GM21381 (cell line): ENCODE measurements at regions not wholly inside any gene's neighbourhood (a gene's known extent, or its start where the extent isn't known, plus 50 kb on each side); places are given as distances from the start of the nearest gene placed in this dataset.

Source experiments
- ATAC-seq: cut with Tn5 transposase; IDR thresholded peaks from one replicate; pipeline ENCODE4 v1.9.1; 2021; ENCODE audit warnings: mild to moderate bottlenecking, moderate library complexity; ENCODE audit not compliant: unreplicated experiment

DNA sequence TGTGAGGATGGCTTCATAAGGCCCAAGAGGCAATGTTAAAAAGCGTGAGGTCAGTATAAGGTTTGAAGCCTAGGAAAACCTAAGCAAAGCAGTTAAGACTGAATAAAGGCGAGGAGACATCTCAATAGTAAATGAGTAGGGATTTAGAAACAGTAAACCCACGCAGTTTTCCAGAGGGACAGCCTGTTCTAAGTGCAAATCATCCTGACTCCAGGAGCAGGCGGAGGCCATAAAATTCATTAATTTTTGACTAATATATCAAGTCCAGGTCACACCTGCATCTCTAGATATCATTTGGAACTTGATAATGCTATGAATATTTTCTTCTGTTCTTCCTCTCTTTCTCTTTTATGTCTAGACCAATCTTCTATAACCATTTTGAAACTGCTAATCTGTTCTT is 597.0 kb upstream of the RGS18 start:
- ATAC-seq: no peak

DNA sequence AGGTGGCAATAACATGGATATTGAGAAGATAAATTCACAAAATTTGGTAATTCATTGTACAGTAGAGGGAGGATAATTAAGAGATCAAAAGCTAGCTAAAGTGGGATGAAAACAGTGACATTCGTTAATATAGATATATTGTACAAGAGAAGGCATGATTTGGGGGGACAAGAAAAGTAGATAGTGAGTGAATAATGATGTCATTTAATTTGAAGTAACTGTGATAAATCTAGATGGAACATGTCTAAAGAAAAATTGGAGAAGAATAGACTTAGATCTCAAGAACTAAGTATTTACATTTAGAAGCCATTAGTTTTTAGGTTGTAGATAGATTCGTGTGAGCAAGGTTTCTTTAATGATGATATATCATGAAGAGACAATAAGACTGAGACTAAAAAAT is 594.0 kb upstream of the RGS18 start:
- ATAC-seq: no peak

DNA sequence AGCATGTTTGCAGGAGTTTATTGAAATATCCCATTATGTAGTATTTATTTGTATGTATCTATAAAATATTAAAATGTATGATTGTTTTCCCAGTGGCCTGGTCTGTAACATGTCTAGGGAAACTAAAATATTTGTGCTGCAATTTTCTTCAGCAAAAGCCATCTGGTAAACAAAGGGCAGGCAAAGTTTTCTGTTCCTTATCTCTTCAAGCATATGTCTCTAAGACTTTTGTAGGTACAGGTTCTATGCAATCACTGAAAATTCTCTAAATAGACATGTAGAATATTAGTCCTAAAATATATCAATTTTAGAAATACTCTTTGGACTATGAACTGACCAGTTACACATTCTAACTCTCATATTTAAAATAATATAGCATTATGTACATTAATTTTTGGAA is 585.8 kb upstream of the RGS18 start:
- ATAC-seq: no peak

DNA sequence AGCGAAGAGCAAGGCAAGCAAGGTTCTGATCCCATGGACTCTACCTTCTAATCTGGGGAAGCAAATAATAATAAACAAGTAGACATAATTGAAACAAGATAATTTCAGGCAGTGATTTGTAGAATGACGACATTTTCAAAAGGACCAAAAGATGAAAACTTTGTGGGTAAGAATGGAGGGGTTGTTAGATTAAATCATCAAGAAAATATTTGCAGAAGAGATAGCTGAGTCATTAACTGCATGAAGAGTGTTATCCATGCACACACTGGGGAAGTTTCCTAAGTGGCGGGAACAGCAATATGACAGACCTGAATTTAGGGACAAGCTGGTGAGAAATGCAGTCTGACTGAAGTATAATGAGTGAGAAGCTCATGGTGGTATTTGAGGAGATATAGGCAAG is 583.1 kb upstream of the RGS18 start:
- ATAC-seq: no peak

DNA sequence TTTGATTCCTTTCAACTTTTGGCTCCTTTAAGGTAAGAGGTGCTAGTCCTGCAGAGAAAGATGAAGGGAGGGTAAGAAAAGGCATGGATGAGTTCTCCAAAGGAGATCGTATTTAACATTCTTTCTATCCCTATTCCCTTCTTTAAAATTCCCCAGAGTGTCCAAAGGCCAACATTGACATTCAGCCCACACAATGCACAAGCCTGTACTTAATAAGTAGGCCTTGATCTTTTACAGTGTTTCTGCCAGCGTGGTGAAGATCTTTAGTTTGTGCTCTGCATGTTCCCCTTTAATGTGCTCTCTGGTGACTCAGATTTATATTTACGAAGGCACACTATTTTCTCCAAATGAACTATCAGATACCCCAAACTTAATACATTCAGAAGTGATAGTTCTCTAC is 582.5 kb upstream of the RGS18 start:
- ATAC-seq: no peak

DNA sequence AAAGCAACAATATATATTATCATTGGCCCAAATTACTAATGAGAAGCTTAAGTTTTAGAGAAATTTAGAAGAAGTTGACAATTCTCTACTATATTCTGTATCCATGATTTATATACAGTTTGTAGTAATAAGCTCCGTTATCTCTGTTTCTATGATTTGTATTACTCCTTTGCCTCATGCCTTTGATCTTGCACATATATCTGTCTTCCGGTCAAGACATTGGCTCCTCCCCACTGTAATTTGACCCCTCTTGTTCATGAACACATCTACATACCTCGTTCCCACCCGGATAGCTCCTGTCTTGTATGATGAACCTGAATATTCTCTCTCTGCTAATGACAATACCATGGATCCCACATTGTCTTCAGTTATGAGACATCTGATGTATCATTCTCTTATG is 581.0 kb upstream of the RGS18 start:
- ATAC-seq: no peak

DNA sequence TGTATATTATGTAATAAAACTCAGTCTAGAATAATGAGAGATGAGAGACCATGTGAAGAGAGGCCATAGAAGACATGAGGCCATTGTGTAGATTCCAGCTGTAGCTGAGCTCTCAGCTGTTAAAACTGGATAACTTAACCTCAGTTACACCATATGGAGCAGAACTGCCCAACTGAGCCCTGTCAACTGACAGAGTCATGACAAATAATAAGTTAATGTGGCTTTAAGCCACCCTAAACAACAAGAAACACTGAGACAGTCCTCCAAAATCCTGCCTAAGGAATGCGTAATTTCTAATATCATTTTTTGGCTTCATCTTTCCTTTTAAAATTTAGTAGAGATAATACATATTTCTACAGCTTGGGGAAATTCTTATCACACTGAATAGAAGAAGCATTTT is 580.0 kb upstream of the RGS18 start:
- ATAC-seq: no peak

DNA sequence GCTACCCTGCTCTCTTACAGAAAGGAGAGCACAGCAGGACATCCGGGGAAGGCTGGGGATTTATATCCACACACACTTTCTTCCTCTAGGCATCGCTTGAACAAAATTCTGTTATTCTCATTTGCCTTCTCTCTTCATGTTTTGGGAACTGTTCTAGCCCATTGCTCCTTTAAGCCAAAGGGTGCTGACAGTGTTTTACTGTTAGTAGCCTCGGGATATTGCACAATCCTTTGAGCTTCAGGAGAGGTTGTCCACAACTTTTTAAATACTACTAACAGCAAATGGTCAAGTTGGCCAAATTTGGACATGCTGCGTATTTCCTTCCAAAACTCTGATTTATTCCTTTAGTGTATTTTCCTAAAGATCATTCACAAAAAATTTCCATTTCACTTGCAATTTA is 579.2 kb upstream of the RGS18 start:
- no peak for ATAC-seq

DNA sequence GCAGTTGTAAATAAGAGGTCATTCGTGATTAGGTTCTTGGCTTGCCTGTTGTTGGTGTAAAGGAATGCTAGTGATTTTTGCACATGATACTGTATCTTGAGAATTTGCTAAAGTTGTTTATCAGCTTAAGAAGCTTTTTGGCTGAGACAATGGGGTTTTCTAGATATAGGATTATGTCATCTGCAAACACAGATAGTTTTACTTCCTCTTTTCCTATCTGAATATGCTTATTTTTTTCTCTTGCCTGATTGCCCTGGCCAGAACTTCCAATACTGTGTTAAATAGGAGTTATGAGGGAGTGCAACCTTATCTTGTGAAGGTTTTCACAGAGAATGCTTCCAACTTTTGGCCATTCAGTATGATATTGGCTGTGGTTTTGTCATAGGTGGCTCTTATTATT is 576.1 kb upstream of the RGS18 start:
- peak; percentile 75 for ATAC-seq

DNA sequence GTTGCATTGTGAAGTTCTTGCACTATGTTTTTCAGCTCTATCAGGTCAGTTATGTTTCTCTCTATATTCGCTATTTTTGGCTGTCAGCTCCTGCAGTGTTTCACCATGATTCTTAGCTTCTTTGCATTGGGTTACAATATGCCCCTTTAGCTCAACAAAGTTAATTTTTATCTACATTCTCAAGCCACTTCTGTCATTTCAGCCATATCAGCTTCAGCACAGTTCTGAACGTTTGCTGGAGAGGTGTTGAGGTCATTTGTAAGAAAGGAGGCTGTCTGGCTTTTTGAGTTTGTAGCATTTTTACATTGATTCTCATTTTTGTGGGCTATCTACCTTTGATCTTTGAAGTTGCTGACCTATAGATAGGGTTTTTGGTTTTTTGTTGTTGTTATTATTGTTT is 573.2 kb upstream of the RGS18 start:
- no peak for ATAC-seq

DNA sequence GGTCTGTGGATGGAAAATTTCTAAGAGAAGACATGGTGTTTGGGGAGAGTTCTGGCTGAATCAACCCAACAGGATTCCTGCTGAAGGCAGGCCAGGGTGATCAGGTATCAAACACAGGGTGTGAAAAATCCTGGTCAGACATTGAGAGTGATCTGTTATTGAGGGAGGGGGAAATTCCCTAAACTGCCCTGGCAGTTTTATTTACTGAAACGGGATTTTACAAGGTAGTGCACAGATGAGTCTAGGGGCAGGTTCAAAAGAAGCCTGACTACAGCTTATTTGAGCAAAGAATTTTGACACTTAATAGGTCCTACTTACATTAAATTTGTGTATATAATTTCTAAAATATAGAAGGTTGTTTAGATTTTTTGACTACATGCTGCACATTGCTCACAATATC is 569.4 kb upstream of the RGS18 start:
- no peak for ATAC-seq

DNA sequence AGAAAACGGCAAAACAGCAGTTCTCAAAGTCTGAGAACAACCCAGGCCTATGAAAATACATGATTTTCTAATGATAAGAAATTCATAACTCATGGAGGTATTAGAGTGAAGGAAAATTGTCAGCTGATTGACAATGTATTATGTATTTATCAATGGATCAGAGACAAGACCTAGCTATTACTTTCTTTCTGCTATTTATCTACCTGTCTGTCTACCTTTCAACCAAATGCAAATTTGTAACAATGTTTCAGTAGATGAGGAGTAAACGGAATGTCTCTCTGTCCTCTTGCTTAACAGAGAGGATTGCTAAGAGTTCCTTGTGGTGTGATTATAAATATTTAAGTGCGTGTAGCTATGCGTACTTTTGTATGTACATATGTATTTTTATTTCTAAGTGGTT is 568.7 kb upstream of the RGS18 start:
- no peak for ATAC-seq

DNA sequence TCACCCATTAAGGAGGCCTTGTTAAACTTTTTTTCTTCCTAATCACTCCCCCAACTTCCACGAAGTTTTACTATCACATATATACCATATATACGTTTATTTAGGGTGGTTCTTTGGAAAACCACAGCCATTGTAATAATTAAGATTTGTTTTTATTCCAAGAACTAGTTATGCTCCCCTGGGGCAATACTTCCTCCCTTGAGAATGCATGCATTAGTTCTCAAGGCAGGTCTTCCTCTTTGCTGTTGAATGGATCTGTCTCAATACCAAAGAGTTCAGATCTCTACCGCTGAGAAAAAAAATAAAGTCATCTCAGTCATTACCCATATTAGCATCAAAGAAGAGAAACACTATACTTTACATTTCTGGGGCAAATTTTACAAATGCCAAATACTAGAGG is 567.7 kb upstream of the RGS18 start:
- ATAC-seq: no peak

DNA sequence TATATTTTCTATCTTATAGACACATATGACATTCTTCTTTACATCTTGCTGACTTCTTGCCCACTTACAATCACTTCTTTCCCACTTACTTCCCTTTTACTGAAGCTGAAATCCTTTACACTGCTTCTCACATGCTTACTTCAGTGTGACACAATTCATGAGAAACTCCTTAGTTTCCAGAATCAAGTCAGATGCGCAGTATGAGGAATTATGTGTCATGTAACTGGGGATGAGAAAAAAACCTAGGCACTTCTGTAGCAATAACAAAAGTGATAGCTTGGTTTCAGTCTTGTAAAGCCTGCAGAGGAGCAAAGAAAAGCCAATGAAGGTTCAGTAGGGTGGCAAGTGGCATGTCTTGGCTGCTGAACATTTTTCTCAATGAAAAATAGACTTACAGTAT is 566.2 kb upstream of the RGS18 start:
- no peak for ATAC-seq

DNA sequence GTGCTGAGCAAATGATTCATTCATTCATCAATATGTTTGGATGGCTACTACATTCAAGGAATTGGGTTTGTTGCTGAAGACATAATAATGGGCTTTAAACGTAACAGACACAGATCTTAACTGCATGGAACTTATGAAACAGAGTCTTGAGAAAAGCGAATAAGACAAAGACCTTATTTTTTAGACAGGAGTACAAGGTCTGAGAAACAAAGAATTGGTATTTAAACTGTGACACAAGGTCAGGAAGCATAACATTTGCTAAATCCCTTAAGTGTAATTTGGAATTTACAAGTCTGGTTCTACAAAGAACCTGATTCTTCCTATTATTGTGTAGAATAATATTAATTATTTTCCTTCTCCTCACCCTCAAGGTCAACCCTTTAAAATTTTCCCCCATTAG is 565.4 kb upstream of the RGS18 start:
- ATAC-seq: no peak

DNA sequence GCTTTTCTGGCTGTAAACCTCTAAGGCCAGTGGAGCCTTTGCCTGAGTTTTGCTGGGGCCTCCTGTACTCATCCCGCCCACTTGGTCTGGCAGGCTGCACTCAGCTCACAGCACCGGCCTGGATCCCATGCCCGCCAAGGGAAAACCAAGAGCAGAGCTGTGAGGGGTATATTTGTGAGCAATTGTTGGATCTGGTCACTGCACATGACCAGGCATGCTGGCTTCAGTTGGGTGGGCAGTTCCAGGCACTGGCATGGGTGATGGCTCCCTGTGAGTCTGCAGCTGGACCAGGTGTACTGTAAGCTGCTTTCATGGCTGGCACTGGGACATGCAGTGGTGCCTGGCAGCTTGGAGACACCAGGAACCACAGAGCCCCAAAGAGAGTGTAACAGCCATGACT is 563.1 kb upstream of the RGS18 start:
- no peak for ATAC-seq

DNA sequence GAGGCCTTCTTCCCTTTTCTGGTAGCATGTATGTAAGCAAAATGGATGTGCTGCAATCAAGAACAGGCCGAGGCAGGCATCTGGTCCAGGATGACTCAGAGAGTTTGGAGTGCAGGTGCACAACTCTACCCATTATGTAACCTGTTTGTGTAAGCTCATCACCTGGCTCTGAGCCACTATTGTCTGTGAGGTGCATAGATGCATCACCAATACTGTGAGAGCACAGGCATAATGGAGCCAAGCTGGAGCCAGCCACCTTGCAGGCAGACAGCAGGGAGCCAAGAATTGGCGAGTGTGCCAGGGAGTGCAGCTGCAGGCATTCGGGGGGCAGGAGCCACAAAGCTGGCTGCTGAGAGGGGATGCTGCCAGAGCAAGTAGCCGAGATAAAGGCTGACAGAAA is 549.9 kb upstream of the RGS18 start:
- ATAC-seq: no peak

DNA sequence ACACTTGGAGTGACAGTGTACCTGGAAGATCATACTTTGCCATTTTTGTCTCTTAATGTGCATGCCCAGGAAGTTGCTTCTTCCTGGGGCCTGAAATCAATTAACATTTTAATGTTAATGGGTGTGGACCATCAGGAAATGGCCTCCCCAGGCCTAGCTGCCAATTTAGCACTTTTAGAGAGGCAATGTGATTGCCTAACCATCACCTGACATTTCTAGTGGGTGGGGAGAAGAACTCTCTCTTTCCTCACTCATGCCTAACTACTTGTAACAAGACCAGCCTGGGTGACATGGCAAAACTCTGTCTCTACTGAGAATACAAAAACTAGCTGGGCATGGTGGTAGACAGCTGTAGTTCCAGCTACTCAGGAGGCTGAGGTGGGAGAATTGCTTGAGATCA is 549.0 kb upstream of the RGS18 start:
- ATAC-seq: no peak

DNA sequence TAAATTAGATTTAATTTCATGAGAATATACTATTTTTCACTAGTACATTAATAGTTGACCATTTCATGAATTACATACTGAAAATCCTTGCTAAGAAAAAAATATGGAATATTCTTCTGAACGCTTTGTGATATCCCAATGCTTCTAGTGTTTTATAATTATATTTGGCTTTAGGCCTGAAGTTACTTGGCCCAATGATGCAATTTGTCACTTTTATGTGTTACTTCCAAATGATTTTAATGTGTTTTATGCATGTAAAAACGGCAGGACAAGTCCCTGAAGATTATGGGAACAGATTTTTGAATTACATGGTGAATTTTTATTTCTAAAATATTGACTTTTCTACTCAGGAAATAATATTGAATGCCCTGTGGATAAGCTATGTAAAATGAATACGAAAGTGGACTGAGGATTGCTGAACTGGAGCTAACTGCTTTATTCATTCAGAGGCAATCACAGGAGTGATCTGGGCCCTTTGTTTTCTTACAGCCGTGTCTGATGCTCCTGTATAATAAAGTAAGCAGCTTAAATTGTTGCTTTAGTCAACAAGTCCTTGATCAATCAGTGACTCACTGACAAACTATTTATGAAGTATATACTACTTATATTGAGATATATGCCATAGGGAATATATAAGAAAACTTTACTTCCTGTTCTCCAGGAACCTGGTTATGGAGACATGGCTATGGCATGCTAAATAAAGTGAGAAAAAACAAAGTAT is 543.0 kb upstream of the RGS18 start:
- ATAC-seq: no peak

DNA sequence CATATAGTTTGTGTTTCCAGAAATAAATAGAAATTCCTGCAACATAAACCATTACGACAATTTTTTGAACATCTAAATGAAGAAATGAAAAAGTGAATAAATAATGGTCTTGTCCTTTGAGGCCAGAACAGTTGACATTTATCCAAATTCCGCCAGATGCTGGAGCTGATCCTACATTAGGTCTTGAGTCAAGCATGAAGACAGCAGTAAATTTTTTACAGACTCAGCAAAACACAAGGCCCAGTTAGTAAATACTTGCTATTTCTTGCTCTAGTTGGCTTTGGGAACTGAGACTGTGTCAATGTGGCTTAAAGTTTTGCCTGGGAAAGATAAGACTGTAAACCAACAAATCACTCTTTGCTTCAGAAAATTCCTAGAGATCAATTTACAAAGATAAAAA is 540.1 kb upstream of the RGS18 start:
- no peak for ATAC-seq

DNA sequence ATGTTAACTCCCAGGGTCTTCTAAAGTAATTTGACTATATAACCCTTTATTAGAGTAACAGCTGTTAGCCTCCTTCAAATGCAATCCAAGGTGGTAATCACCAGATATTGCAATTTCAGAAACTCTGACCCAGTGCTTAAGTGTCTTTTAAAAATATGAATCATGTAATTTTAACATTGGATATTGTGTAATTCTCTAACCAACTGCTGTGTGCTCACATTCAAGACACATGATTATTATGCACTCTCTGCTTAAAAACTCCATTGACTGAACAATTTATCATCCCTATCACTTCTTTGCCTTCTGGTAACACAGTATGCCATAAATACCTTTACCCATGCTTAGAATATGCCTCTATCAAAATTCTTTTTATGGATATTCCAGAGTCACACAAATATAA is 537.4 kb upstream of the RGS18 start:
- ATAC-seq: no peak

DNA sequence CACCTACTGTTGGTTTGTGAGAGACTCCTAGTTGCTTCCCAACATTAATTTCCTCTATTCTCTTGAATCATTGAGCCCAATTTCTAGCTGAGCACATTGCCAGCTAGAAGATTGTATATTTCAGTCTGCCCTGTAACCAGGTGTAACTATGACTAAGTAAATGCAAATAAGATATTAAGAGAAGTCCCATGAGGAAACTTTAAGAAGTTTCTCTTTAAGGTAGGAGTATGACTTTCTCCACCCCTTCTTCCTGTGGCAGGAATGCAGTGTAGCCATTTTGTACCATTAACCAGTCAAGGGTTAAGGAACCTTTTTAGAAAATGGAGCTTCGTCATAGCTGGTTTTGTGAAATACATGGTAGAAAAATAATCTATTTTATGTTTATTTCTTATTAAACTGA is 534.2 kb upstream of the RGS18 start:
- no peak for ATAC-seq

DNA sequence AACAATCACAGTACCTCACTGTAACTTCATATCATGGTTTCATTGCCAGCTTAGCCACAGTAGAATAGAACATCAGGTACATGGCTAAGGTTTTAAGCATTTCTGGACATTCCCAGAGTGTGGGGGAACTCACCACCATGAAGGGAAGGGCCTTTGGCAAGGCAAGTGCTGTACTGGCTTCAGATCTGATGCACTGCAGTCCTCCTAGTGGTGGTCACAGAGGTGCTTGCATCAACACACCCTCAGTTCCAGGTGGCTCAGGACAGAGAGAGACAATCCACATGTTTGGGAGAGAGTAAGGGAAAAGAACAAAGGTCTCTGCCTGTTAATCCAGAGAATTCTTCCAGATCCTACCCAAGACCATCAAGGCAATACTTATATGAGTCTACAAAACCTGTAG is 528.4 kb upstream of the RGS18 start:
- no peak for ATAC-seq
